ENCODE measurements at regions not wholly inside any gene's neighbourhood (a gene's known extent, or its start where the extent isn't known, plus 50 kb on each side); places are given as distances from the start of the nearest gene placed in this dataset.
"Not testable (repeated sequence)": the region's sequence is repeated elsewhere in the genome, so short reads cannot be mapped to it uniquely, and the experiment has no call there.

- H3K4me1 Mint-ChIP-seq, result peaks cover 35% of the 10 kb centered on the region
- H3K27ac Mint-ChIP-seq, result peak overlapping the region; percentile 91 to 97 (median 95)
- no peak overlapping the region for H3K4me3 Mint-ChIP-seq
- no peaks in the 10 kb centered on the region for H3K27me3 Mint-ChIP-seq (ENCODE audit: low read depth)
- H3K36me3 Mint-ChIP-seq (ENCODE audit: low read depth), result no peaks in the 10 kb centered on the region
- peaks cover 10% of the 10 kb centered on the region for H3K9me3 Mint-ChIP-seq
- TF ChIP-seq, protein P1, sequence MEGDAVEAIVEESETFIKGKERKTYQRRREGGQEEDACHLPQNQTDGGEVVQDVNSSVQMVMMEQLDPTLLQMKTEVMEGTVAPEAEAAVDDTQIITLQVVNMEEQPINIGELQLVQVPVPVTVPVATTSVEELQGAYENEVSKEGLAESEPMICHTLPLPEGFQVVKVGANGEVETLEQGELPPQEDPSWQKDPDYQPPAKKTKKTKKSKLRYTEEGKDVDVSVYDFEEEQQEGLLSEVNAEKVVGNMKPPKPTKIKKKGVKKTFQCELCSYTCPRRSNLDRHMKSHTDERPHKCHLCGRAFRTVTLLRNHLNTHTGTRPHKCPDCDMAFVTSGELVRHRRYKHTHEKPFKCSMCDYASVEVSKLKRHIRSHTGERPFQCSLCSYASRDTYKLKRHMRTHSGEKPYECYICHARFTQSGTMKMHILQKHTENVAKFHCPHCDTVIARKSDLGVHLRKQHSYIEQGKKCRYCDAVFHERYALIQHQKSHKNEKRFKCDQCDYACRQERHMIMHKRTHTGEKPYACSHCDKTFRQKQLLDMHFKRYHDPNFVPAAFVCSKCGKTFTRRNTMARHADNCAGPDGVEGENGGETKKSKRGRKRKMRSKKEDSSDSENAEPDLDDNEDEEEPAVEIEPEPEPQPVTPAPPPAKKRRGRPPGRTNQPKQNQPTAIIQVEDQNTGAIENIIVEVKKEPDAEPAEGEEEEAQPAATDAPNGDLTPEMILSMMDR (IDR thresholded peaks at IDR 0.05; ENCODE audit: unreplicated experiment in 3 of 3), result no peak
Observed at GRCh38 chr14:71165121-71166031, 258.1 kb downstream of the PCNX1 start.

- Mint-ChIP-seq H3K27me3 (ENCODE audit: low read depth) (no peaks in the 10 kb centered on the region), H3K4me3 (peak overlapping the region in 2 of 3 experiments; percentile 13 to 30), H3K9me3 (peaks cover 3% of the 10 kb centered on the region), H3K36me3 (ENCODE audit: low read depth) (no peaks in the 10 kb centered on the region), H3K4me1 (peaks cover 35% of the 10 kb centered on the region), H3K27ac (peak overlapping the region; percentile 91 to 97 (median 95))
- TF ChIP-seq, protein P1 (IDR thresholded peaks at IDR 0.05; ENCODE audit: unreplicated experiment in 3 of 3), result peak; percentile 56 to 68 (median 58)
Observed at GRCh38 chr14:71166180-71166837, 259.1 kb downstream of the PCNX1 start.

GRCh38 chr14:71167325-71167950 lies 260.2 kb downstream of the PCNX1 start:
- not testable (repeated sequence) for H3K36me3 Mint-ChIP-seq (ENCODE audit: low read depth); H3K27me3 Mint-ChIP-seq (ENCODE audit: low read depth); H3K4me3 Mint-ChIP-seq; H3K9me3 Mint-ChIP-seq
- peak overlapping the region in 1 of 3 experiments; percentile 91 for H3K27ac Mint-ChIP-seq
- H3K4me1 Mint-ChIP-seq, result peaks cover 35% of the 10 kb centered on the region

DNA sequence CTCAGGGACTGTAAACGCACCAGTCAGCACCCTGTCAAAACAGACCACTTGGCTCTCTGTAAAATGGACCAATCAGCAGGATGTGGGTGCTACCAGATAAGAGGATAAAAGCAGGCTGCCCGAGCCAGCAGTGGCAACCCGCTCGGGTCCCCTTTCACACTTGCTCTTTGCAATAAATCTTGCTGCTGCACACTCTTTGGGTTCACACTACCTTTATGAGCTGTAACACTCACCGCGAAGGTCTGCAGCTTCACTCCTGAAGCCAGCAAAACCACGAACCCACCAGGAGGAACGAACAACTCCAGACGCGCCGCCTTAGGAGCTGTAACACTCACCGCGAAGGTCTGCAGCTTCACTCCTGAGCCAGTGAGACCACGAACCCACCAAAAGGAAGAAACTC lies 260.9 kb downstream of the PCNX1 start:
- H3K27me3 Mint-ChIP-seq (ENCODE audit: low read depth); H3K4me3 Mint-ChIP-seq; H3K9me3 Mint-ChIP-seq; H3K36me3 Mint-ChIP-seq (ENCODE audit: low read depth): not testable (repeated sequence)
- Mint-ChIP-seq H3K4me1 (peaks cover 33% of the 10 kb centered on the region), H3K27ac (peak overlapping the region in 1 of 3 experiments; percentile 62)

DNA sequence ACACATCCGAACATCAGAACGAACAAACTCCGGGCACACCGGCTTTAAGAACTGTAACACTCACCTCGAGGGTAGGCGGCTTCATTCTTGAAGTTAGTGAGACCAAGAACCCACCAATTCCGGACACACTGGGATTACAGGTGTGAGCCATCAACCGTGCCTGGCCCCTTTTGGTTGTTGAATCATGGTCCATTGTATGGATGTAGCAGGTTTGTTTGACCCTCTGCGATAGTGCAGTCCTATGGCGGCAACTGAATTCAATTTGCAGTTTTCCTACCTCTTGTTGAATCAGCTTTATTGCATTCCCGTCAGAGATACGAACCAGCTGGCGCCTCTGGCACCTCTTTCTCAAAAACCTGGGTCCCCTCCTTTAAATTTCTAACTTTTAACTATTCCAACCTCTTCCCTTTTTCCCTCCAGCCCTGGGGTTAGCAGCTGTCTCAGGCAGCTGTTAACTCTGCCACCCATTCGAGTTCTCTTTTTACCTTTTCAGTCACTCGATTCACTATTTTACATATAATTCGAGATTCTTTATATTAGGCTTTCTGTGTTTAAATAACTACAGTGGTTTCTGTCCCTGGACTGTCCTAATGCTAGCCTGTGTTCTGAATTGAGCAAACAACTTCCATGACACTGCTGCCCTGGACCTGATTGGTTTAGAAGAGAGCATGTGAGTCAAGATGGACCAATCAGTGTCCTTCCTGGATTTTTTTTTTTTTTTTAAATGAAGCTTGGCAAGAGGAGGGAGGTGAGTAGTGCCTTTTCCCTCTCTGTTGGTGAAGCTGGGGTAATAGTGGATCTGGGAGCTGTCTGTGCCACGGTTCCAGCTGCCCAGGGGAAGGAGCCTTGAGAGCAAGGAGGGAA lies 261.5 kb downstream of the PCNX1 start:
- Mint-ChIP-seq H3K36me3 (ENCODE audit: low read depth) (no peaks in the 10 kb centered on the region), H3K4me3 (no peak overlapping the region), H3K9me3 (no peaks in the 10 kb centered on the region), H3K4me1 (peaks cover 26% of the 10 kb centered on the region), H3K27me3 (ENCODE audit: low read depth) (no peaks in the 10 kb centered on the region), H3K27ac (peak overlapping the region in 2 of 3 experiments; percentile 12 to 62)
- TF ChIP-seq, protein P1 (IDR thresholded peaks at IDR 0.05; ENCODE audit: unreplicated experiment in 3 of 3), result no peak

DNA sequence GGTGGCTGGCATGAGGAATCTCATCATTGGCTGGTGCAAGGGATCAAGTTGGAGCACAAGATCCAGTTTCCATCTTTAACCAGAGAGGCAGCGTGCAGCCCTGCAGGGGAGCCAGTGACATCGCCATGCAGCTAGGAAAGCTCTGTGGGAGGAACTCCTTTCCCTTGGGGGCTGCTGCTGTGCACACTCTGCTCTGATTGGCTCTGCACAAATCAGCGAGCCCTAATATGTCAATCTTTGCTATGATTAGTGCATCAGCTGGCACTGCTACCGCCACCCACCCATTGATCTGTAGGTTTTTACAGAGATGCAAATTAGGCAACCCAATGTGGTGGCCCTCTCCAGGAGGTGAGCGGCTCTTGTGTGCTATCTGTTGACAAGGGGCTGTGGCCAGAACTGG lies 262.6 kb downstream of the PCNX1 start:
- Mint-ChIP-seq H3K4me3 (no peak overlapping the region), H3K36me3 (ENCODE audit: low read depth) (no peaks in the 10 kb centered on the region), H3K9me3 (no peaks in the 10 kb centered on the region), H3K27ac (no peak overlapping the region), H3K4me1 (peaks cover 17% of the 10 kb centered on the region), H3K27me3 (ENCODE audit: low read depth) (peaks cover 5% of the 10 kb centered on the region)
- TF ChIP-seq, protein P1 (IDR thresholded peaks at IDR 0.05; ENCODE audit: unreplicated experiment in 3 of 3), result no peak
